ENCODE measurements at regions not wholly inside any gene's neighbourhood (a gene's known extent, or its start where the extent isn't known, plus 50 kb on each side); places are given as distances from the start of the nearest gene placed in this dataset.

DNA sequence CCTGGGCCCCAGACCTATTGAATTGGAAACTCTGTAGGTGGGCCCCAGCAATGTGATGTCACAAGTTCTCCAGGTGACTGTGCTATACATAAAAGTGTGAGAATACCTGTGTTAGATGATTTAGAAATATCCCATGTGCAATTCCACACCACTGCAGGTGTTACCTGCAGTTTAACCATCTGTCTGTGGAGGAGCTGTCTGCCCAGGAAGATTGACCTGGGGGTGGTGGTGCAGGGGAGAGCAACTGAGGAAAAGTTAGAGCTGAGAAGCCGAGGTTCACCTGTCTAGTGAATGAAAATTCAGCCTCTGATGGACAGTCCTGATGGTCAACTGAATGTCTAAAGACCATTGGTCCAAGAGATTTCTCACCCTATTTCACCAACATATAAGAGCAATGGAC lies 132.2 kb upstream of the SLC24A5 start:
- TF ChIP-seq BACH2 (CRISPR knock-in tag; IDR thresholded peaks at IDR 0.05; ENCODE audit: borderline replicate concordance) (no peak), ZNF70 (CRISPR knock-in tag; IDR thresholded peaks at IDR 0.05) (no peak), OSR1 (CRISPR knock-in tag; IDR thresholded peaks at IDR 0.05) (no peak), ESRRG (CRISPR knock-in tag; IDR thresholded peaks at IDR 0.05) (no peak), PPARA (CRISPR knock-in tag; IDR thresholded peaks at IDR 0.05; ENCODE audit: borderline replicate concordance) (no peak), TOX (CRISPR knock-in tag; IDR thresholded peaks at IDR 0.05; ENCODE audit: borderline replicate concordance) (no peak), GLIS3 (CRISPR knock-in tag; IDR thresholded peaks at IDR 0.05) (no peak), ZFP3 (CRISPR knock-in tag; IDR thresholded peaks at IDR 0.05) (no peak), ARNTL (CRISPR knock-in tag; IDR thresholded peaks at IDR 0.05; ENCODE audit: borderline replicate concordance, low read depth) (no peak), ZC3H10 (CRISPR knock-in tag; IDR thresholded peaks at IDR 0.05) (no peak), SNAI2 (CRISPR knock-in tag; IDR thresholded peaks at IDR 0.05) (no peak), RARB (CRISPR knock-in tag; IDR thresholded peaks at IDR 0.05) (no peak), ZNF565 (CRISPR knock-in tag; conservative IDR thresholded peaks at IDR 0.05; ENCODE audit: low read depth) (no peak), ISL1 (CRISPR knock-in tag; IDR thresholded peaks at IDR 0.05) (no peak)
- TF ChIP-seq, protein P1, sequence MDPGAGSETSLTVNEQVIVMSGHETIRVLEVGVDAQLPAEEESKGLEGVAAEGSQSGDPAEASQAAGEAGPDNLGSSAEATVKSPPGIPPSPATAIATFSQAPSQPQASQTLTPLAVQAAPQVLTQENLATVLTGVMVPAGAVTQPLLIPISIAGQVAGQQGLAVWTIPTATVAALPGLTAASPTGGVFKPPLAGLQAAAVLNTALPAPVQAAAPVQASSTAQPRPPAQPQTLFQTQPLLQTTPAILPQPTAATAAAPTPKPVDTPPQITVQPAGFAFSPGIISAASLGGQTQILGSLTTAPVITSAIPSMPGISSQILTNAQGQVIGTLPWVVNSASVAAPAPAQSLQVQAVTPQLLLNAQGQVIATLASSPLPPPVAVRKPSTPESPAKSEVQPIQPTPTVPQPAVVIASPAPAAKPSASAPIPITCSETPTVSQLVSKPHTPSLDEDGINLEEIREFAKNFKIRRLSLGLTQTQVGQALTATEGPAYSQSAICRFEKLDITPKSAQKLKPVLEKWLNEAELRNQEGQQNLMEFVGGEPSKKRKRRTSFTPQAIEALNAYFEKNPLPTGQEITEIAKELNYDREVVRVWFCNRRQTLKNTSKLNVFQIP (CRISPR knock-in tag; IDR thresholded peaks at IDR 0.05; ENCODE audit: borderline replicate concordance, low read depth), result no peak
- TF ChIP-seq, protein P2, sequence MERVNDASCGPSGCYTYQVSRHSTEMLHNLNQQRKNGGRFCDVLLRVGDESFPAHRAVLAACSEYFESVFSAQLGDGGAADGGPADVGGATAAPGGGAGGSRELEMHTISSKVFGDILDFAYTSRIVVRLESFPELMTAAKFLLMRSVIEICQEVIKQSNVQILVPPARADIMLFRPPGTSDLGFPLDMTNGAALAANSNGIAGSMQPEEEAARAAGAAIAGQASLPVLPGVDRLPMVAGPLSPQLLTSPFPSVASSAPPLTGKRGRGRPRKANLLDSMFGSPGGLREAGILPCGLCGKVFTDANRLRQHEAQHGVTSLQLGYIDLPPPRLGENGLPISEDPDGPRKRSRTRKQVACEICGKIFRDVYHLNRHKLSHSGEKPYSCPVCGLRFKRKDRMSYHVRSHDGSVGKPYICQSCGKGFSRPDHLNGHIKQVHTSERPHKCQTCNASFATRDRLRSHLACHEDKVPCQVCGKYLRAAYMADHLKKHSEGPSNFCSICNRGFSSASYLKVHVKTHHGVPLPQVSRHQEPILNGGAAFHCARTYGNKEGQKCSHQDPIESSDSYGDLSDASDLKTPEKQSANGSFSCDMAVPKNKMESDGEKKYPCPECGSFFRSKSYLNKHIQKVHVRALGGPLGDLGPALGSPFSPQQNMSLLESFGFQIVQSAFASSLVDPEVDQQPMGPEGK (CRISPR knock-in tag; IDR thresholded peaks at IDR 0.05; ENCODE audit: borderline replicate concordance), result no peak
- TF ChIP-seq, protein P3, sequence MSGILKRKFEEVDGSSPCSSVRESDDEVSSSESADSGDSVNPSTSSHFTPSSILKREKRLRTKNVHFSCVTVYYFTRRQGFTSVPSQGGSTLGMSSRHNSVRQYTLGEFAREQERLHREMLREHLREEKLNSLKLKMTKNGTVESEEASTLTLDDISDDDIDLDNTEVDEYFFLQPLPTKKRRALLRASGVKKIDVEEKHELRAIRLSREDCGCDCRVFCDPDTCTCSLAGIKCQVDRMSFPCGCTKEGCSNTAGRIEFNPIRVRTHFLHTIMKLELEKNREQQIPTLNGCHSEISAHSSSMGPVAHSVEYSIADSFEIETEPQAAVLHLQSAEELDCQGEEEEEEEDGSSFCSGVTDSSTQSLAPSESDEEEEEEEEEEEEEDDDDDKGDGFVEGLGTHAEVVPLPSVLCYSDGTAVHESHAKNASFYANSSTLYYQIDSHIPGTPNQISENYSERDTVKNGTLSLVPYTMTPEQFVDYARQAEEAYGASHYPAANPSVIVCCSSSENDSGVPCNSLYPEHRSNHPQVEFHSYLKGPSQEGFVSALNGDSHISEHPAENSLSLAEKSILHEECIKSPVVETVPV (CRISPR knock-in tag; IDR thresholded peaks at IDR 0.05), result no peak
- TF ChIP-seq, protein P4, sequence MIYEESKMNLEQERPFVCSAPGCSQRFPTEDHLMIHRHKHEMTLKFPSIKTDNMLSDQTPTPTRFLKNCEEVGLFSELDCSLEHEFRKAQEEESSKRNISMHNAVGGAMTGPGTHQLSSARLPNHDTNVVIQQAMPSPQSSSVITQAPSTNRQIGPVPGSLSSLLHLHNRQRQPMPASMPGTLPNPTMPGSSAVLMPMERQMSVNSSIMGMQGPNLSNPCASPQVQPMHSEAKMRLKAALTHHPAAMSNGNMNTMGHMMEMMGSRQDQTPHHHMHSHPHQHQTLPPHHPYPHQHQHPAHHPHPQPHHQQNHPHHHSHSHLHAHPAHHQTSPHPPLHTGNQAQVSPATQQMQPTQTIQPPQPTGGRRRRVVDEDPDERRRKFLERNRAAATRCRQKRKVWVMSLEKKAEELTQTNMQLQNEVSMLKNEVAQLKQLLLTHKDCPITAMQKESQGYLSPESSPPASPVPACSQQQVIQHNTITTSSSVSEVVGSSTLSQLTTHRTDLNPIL (CRISPR knock-in tag; IDR thresholded peaks at IDR 0.05; ENCODE audit: low read depth), result no peak
- no peak for ATAC-seq

DNA sequence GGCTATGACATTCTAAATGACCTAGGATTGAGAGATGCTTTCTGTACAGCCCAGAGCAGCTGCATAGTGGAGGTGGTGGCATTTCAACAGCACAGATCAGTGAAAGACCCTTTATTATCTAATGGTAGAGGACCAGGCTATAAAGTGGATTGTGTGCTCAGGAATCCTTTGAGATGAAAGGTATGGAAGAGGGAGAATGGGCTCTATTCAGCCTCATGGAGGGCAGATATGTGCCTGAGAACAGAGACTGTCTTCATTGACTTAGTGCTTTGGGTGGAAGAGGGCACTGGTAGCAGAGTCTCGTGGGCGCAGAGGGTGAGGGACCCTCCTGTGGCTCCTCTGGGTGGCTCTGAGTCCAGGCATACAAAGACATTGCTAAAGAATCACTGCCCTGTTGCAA lies 130.0 kb upstream of the SLC24A5 start:
- no peak for ATAC-seq
- TF ChIP-seq BACH2 (CRISPR knock-in tag; IDR thresholded peaks at IDR 0.05; ENCODE audit: borderline replicate concordance), result no peak
- TF ChIP-seq TCF4 (CRISPR knock-in tag; IDR thresholded peaks at IDR 0.05; ENCODE audit: borderline replicate concordance), result no peak
- TF ChIP-seq ZFP30 (CRISPR knock-in tag; IDR thresholded peaks at IDR 0.05), result no peak

DNA sequence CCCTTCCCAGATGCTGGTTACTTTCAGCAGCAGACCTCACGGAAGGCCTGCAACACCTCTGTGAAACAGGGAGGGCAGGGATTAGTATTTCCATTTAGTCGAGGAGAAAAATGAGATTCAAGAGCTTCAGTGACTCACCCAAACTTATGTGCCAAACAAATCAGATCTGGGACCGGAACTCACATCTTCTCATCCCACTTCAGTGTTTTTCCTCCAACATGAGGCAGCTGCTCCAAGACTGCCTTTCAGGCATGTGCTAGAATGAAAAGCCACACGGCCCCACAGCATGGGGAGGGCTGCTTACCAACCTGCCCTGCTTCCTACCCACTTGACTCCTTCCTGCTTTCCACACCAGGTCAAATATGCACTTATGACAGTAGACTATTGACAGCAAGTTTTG lies 129.4 kb upstream of the SLC24A5 start:
- no peak for ATAC-seq
- no peak for TF ChIP-seq TOX (CRISPR knock-in tag; IDR thresholded peaks at IDR 0.05; ENCODE audit: borderline replicate concordance)
- TF ChIP-seq, protein P5, sequence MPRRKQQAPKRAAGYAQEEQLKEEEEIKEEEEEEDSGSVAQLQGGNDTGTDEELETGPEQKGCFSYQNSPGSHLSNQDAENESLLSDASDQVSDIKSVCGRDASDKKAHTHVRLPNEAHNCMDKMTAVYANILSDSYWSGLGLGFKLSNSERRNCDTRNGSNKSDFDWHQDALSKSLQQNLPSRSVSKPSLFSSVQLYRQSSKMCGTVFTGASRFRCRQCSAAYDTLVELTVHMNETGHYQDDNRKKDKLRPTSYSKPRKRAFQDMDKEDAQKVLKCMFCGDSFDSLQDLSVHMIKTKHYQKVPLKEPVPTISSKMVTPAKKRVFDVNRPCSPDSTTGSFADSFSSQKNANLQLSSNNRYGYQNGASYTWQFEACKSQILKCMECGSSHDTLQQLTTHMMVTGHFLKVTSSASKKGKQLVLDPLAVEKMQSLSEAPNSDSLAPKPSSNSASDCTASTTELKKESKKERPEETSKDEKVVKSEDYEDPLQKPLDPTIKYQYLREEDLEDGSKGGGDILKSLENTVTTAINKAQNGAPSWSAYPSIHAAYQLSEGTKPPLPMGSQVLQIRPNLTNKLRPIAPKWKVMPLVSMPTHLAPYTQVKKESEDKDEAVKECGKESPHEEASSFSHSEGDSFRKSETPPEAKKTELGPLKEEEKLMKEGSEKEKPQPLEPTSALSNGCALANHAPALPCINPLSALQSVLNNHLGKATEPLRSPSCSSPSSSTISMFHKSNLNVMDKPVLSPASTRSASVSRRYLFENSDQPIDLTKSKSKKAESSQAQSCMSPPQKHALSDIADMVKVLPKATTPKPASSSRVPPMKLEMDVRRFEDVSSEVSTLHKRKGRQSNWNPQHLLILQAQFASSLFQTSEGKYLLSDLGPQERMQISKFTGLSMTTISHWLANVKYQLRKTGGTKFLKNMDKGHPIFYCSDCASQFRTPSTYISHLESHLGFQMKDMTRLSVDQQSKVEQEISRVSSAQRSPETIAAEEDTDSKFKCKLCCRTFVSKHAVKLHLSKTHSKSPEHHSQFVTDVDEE (CRISPR knock-in tag; IDR thresholded peaks at IDR 0.05), result no peak
- no peak for TF ChIP-seq ESRRG (CRISPR knock-in tag; IDR thresholded peaks at IDR 0.05)
- TF ChIP-seq, protein P2 (CRISPR knock-in tag; IDR thresholded peaks at IDR 0.05; ENCODE audit: borderline replicate concordance), result no peak
- TF ChIP-seq, protein P3 (CRISPR knock-in tag; IDR thresholded peaks at IDR 0.05), result no peak
- no peak for TF ChIP-seq GLIS3 (CRISPR knock-in tag; IDR thresholded peaks at IDR 0.05)
- no peak for TF ChIP-seq ZFP3 (CRISPR knock-in tag; IDR thresholded peaks at IDR 0.05)
- TF ChIP-seq TCF4 (CRISPR knock-in tag; IDR thresholded peaks at IDR 0.05; ENCODE audit: borderline replicate concordance), result no peak
- TF ChIP-seq ARNTL (CRISPR knock-in tag; IDR thresholded peaks at IDR 0.05; ENCODE audit: borderline replicate concordance, low read depth), result no peak
- TF ChIP-seq ZNF565 (CRISPR knock-in tag; conservative IDR thresholded peaks at IDR 0.05; ENCODE audit: low read depth), result no peak
- no peak for TF ChIP-seq ZNF8 (CRISPR knock-in tag; IDR thresholded peaks at IDR 0.05)
- TF ChIP-seq PPARA (CRISPR knock-in tag; IDR thresholded peaks at IDR 0.05; ENCODE audit: borderline replicate concordance), result no peak
- TF ChIP-seq, protein P1 (CRISPR knock-in tag; IDR thresholded peaks at IDR 0.05; ENCODE audit: borderline replicate concordance, low read depth), result no peak
- no peak for TF ChIP-seq OSR1 (CRISPR knock-in tag; IDR thresholded peaks at IDR 0.05)
- no peak for TF ChIP-seq ZFP30 (CRISPR knock-in tag; IDR thresholded peaks at IDR 0.05)
- no peak for TF ChIP-seq SNAI2 (CRISPR knock-in tag; IDR thresholded peaks at IDR 0.05)
- TF ChIP-seq BACH2 (CRISPR knock-in tag; IDR thresholded peaks at IDR 0.05; ENCODE audit: borderline replicate concordance), result no peak

All from SK-N-SH treated with all-trans-retinoic acid at 6 μM for 48 hours (cell line).